ENCODE measurements at regions not wholly inside any gene's neighbourhood (a gene's known extent, or its start where the extent isn't known, plus 50 kb on each side); places are given as distances from the start of the nearest gene placed in this dataset.

GRCh38 chr16:65989861-65990604 lies 376.5 kb upstream of the CDH5 start:
- intact Hi-C loops (cut with micrococcal nuclease; ENCODE audit: unreplicated experiment): no loop called here
- ChIA-PET CTCF (ENCODE audit: unreplicated experiment) (no interaction called here), POLR2A (no interaction called here)
- Histone ChIP-seq H3K4me2 (ENCODE audit: low read length) (no peak overlapping the region), H4K20me1 (ENCODE audit: insufficient read depth, low read length) (no peaks in the 10 kb centered on the region), H3K4me1 (ENCODE audit: insufficient read depth, low read length, poor library complexity, severe bottlenecking) (no peaks in the 10 kb centered on the region), H3K4me3 (ENCODE audit: low read depth, low read length, poor library complexity, severe bottlenecking) (no peak overlapping the region), H2AFZ (ENCODE audit: low read length) (no peak overlapping the region), H3K79me2 (ENCODE audit: insufficient read depth, low read depth, low read length) (no peaks in the 10 kb centered on the region), H3K27ac (ENCODE audit: low read depth, low read length, poor library complexity, severe bottlenecking) (no peak overlapping the region), H3K9me2 (ENCODE audit: insufficient read depth, low read length) (no peaks in the 10 kb centered on the region), H3K36me3 (ENCODE audit: insufficient read depth, low read length) (no peaks in the 10 kb centered on the region), H3K9me3 (ENCODE audit: low read length) (no peaks in the 10 kb centered on the region)
- BruUV-seq (replicated peaks): no TSS peak
- no peak for TF ChIP-seq EZH2phosphoT487 (IDR thresholded peaks at IDR 0.05; ENCODE audit: borderline replicate concordance, low read depth, low read length)
- TF ChIP-seq, protein P1, sequence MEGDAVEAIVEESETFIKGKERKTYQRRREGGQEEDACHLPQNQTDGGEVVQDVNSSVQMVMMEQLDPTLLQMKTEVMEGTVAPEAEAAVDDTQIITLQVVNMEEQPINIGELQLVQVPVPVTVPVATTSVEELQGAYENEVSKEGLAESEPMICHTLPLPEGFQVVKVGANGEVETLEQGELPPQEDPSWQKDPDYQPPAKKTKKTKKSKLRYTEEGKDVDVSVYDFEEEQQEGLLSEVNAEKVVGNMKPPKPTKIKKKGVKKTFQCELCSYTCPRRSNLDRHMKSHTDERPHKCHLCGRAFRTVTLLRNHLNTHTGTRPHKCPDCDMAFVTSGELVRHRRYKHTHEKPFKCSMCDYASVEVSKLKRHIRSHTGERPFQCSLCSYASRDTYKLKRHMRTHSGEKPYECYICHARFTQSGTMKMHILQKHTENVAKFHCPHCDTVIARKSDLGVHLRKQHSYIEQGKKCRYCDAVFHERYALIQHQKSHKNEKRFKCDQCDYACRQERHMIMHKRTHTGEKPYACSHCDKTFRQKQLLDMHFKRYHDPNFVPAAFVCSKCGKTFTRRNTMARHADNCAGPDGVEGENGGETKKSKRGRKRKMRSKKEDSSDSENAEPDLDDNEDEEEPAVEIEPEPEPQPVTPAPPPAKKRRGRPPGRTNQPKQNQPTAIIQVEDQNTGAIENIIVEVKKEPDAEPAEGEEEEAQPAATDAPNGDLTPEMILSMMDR (conservative IDR thresholded peaks at IDR 0.05; ENCODE audit: low read length): no peak
- DNase-seq (ENCODE audit: low spot score): no peak

DNA sequence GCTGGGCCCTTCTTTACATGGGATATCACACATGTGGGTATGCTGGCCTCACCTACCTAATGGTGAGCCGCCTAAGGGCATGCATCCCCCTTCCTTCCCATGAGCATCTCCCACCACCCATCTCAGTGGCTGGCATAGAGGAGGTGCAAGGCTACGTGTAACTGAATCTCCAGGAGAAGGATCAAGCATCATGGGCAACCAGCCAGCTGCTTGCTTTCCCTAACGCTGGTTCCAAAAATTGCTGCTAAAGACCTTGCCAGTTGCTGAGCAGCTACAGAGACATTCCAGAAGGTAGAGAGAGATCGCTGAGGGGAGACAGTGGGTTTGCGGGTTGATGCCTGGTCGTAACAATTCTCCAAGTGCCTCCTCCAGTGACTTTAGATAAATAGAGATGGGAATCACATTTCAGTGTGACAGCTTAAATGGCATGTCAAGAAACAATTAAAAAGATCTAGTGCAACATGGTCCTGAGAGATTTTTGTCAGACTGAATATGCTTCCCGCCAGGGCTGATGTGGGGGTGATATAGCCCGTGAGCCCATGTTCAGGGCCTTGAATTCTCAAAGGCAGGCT lies 378.4 kb upstream of the CDH5 start:
- Histone ChIP-seq H3K4me3 (ENCODE audit: low read depth, low read length, poor library complexity, severe bottlenecking) (no peak overlapping the region), H3K79me2 (ENCODE audit: insufficient read depth, low read depth, low read length) (no peaks in the 10 kb centered on the region), H3K4me2 (ENCODE audit: low read length) (no peak overlapping the region), H3K36me3 (ENCODE audit: insufficient read depth, low read length) (no peaks in the 10 kb centered on the region), H4K20me1 (ENCODE audit: insufficient read depth, low read length) (no peaks in the 10 kb centered on the region), H3K9me2 (ENCODE audit: insufficient read depth, low read length) (no peaks in the 10 kb centered on the region), H3K4me1 (ENCODE audit: insufficient read depth, low read length, poor library complexity, severe bottlenecking) (no peaks in the 10 kb centered on the region), H3K9me3 (ENCODE audit: low read length) (no peaks in the 10 kb centered on the region), H2AFZ (ENCODE audit: low read length) (no peak overlapping the region), H3K27ac (ENCODE audit: low read depth, low read length, poor library complexity, severe bottlenecking) (no peak overlapping the region)
- BruUV-seq (replicated peaks): no TSS peak
- no peak for DNase-seq (ENCODE audit: low spot score)
- ChIA-PET POLR2A (no interaction called here), CTCF (ENCODE audit: unreplicated experiment) (no interaction called here)
- intact Hi-C loops (cut with micrococcal nuclease; ENCODE audit: unreplicated experiment): no loop called here
- no peak for TF ChIP-seq EZH2phosphoT487 (IDR thresholded peaks at IDR 0.05; ENCODE audit: borderline replicate concordance, low read depth, low read length)

GRCh38 chr16:65984296-65984695 lies 382.2 kb upstream of the CDH5 start:
- Histone ChIP-seq H4K20me1 (ENCODE audit: insufficient read depth, low read length) (no peaks in the 10 kb centered on the region), H3K36me3 (ENCODE audit: insufficient read depth, low read length) (no peaks in the 10 kb centered on the region), H3K4me1 (ENCODE audit: insufficient read depth, low read length, poor library complexity, severe bottlenecking) (no peaks in the 10 kb centered on the region), H3K27ac (ENCODE audit: low read depth, low read length, poor library complexity, severe bottlenecking) (no peak overlapping the region), H3K9me2 (ENCODE audit: insufficient read depth, low read length) (no peaks in the 10 kb centered on the region), H3K79me2 (ENCODE audit: insufficient read depth, low read depth, low read length) (no peaks in the 10 kb centered on the region), H3K4me3 (ENCODE audit: low read depth, low read length, poor library complexity, severe bottlenecking) (no peak overlapping the region), H2AFZ (ENCODE audit: low read length) (no peak overlapping the region), H3K9me3 (ENCODE audit: low read length) (no peaks in the 10 kb centered on the region), H3K4me2 (ENCODE audit: low read length) (no peak overlapping the region)
- DNase-seq (ENCODE audit: low spot score): no peak
- intact Hi-C loops (cut with micrococcal nuclease; ENCODE audit: unreplicated experiment): no loop called here
- CTCF ChIA-PET (ENCODE audit: unreplicated experiment): no interaction called here
- no TSS peak for BruUV-seq (replicated peaks)
- TF ChIP-seq, protein P1 (conservative IDR thresholded peaks at IDR 0.05; ENCODE audit: low read length): no peak
- TF ChIP-seq EZH2phosphoT487 (IDR thresholded peaks at IDR 0.05; ENCODE audit: borderline replicate concordance, low read depth, low read length): no peak
- POLR2A ChIA-PET: no interaction called here
